Panc1 (cell line): ENCODE measurements at regions not wholly inside any gene's neighbourhood (a gene's known extent, or its start where the extent isn't known, plus 50 kb on each side); places are given as distances from the start of the nearest gene placed in this dataset.

Source experiments
- ATAC-seq: fragments of 200-7000 bp; cut with Tn5 transposase; 2 replicates; pipeline ENCODE4 v1.9.1; 2020; ENCODE audit warnings: mild to moderate bottlenecking, moderate library complexity
- BruUV-seq: library from RNA; stranded (reverse); fragments of 400-500 nt; replicated peaks from 2 replicates; lab custom pipeline; 2021; lab: Mats Ljungman, UMichigan
- CTCF ChIA-PET: fragments of 300-600 bp; sonication (Branson Sonifier 250); formaldehyde crosslinking; loops from one replicate; lab custom pipeline; 2022; ENCODE audit warnings: antibody characterized with exemption; lab: Charles Lee
- POLR2A ChIA-PET: fragments of 300-600 bp; sonication (Branson Sonifier 250); formaldehyde crosslinking; loops from one replicate; lab custom pipeline; 2022; ENCODE audit warnings: antibody characterized with exemption; lab: Charles Lee
- DNase-seq: peaks from one replicate; pipeline ENCODE4 v3.0.0-alpha.2; 2010; ENCODE audit warnings: low read depth, low spot score
- H3K27ac ChIP-seq: 2 replicates; pipeline ENCODE4 v1.5.1; 2011; ENCODE audit warnings: mild to moderate bottlenecking, low read length, inconsistent platforms
- H3K27me3 ChIP-seq: fragments of 200-500 bp; sonication (Bioruptor generic); 2 replicates; pipeline ENCODE4 v1.6.0; 2014; ENCODE audit warnings: low read length, inconsistent platforms; ENCODE audit not compliant: control insufficient read depth, insufficient read depth
- H3K36me3 ChIP-seq: fragments of 200-500 bp; sonication (Bioruptor generic); 2 replicates; pipeline ENCODE4 v1.5.1; 2014; ENCODE audit warnings: inconsistent platforms, mild to moderate bottlenecking, low read length, moderate library complexity; ENCODE audit not compliant: control insufficient read depth, insufficient read depth
- H3K4me1 ChIP-seq: 2 replicates; pipeline ENCODE4 v1.5.1; 2011; ENCODE audit warnings: inconsistent platforms, mild to moderate bottlenecking, low read length, moderate library complexity; ENCODE audit not compliant: control insufficient read depth, insufficient read depth
- H3K4me3 ChIP-seq, 2 experiments: 2 replicates each; pipeline ENCODE4 v1.5.1; 2011 to 2012; ENCODE audit warnings: low read depth in 2 of 2, low read length in 2 of 2, mild to moderate bottlenecking in 2 of 2, inconsistent platforms in 1 of 2, moderate library complexity in 1 of 2
- H3K9me3 ChIP-seq: fragments of 200-500 bp; sonication (Bioruptor generic); 2 replicates; pipeline ENCODE4 v1.5.1; 2014; ENCODE audit warnings: low read depth, mild to moderate bottlenecking, inconsistent platforms, low read length, moderate library complexity; ENCODE audit not compliant: control insufficient read depth, insufficient read depth
- POLR2AphosphoS5 ChIP-seq: IDR thresholded peaks from 2 replicates; pipeline ENCODE4 v1.6.1; 2012; ENCODE audit warnings: mild to moderate bottlenecking, low read depth, low read length, moderate library complexity
- SIN3A ChIP-seq: IDR thresholded peaks from 2 replicates; pipeline ENCODE4 v1.6.1; 2012; ENCODE audit warnings: low read depth, mild to moderate bottlenecking, low read length, moderate library complexity, borderline replicate concordance; ENCODE audit not compliant: insufficient read depth
- TCF7L2 ChIP-seq: IDR thresholded peaks from 2 replicates; pipeline ENCODE4 v1.6.1; 2011; ENCODE audit warnings: mild to moderate bottlenecking, low read depth, low read length, inconsistent platforms
- in situ Hi-C: cut with HindIII; loops from 2 replicates; pipeline ENCODE4 v1.10.0; 2016; ENCODE audit warnings: low sequenced_read_pairs, low pct_unique_long_range_greater_than_20kb
- intact Hi-C: fragments of 100-400 bp; cut with micrococcal nuclease; formaldehyde crosslinking; loops from one replicate; pipeline ENCODE4 v1.10.0; 2022; ENCODE audit not compliant: unreplicated experiment
- TF ChIP-seq, protein P1 (sequence below): fragments of 450-650 bp; IDR thresholded peaks from 2 replicates; pipeline ENCODE4 v1.5.1; 2017; ENCODE audit warnings: mild to moderate bottlenecking
- TF ChIP-seq, protein P2 (sequence below), 2 experiments: IDR thresholded peaks; 2 replicates each; pipeline ENCODE4 v1.6.1; 2011 to 2012; ENCODE audit warnings: low read depth in 2 of 2, control low read depth in 1 of 2, low read length in 1 of 2, mild to moderate bottlenecking in 1 of 2, moderate library complexity in 1 of 2; ENCODE audit not compliant: insufficient read depth in 1 of 2

DNA sequence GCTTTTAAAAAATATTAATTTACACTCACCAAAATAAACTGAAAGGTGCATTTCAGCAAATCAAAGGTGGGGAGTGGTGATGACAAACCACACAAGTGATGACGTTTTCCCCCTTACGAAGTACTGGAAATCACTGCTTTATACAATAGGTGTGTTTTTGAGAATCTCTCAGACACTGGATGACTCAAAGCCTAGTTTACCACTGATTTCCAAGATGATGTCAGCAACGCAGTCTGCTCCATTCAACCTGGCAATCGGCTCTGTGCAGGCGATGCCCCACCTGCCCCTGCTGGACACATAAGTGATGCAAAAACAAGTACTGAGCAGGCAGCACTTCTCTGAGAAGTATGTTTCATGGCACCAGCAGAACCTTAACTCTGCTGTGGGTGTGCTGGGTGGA is 114.4 kb downstream of the SOD2 start:
- Histone ChIP-seq H3K36me3 (no peaks in the 10 kb centered on the region), H3K4me1 (no peaks in the 10 kb centered on the region), H3K9me3 (no peaks in the 10 kb centered on the region), H3K27ac (no peak overlapping the region), H3K27me3 (0 out of 2 replicates have a peak, but pooled peaks cover 2% of the 10 kb centered on the region), H3K4me3 (no peak overlapping the region)
- ChIA-PET POLR2A (no interaction called here), CTCF (no interaction called here)
- ATAC-seq (no peak), DNase-seq (no peak)
- in situ Hi-C loops (no loop called here), intact Hi-C loops (no loop called here)
- TF ChIP-seq TCF7L2: no peak
- no TSS peak for BruUV-seq

DNA sequence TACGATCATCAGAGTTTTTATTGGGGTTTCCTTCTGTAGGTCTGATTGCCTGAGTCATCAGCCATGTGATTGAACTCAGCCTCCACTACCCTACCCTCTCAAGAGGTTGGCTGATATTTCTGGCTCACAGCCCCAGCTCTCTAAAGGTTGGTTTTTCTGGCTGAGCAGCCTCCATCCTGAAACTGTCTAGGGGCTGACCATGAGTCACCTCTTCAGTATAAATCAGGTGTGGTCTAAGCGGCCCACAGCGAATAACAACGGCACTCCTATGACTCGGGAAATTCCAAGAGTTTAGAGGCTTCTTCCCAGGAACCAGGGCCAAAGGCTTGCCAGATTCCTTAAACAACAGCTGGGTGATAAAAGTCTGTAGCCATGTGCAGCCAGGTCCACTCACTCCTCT is 115.5 kb downstream of the SOD2 start:
- H3K4me3 ChIP-seq: no peak overlapping the region
- no TSS peak for BruUV-seq
- CTCF ChIA-PET: no interaction called here

More for the DNA sequence above, 115.5 kb downstream of the SOD2 start:
- no peak; the same call in 1 of the 2 replicates for ATAC-seq
- no peaks in the 10 kb centered on the region for H3K9me3 ChIP-seq
- 0 out of 2 replicates have a peak, but pooled peaks cover 2% of the 10 kb centered on the region for H3K27me3 ChIP-seq
- intact Hi-C loops (no loop called here), in situ Hi-C loops (no loop called here)
- H3K36me3 ChIP-seq: no peaks in the 10 kb centered on the region
- no peak for DNase-seq
- POLR2A ChIA-PET: no interaction called here
- H3K27ac ChIP-seq: no peak overlapping the region
- H3K4me1 ChIP-seq: no peaks in the 10 kb centered on the region
- TF ChIP-seq TCF7L2 (no peak), SIN3A (no peak), POLR2AphosphoS5 (no peak)
- TF ChIP-seq, protein P1, sequence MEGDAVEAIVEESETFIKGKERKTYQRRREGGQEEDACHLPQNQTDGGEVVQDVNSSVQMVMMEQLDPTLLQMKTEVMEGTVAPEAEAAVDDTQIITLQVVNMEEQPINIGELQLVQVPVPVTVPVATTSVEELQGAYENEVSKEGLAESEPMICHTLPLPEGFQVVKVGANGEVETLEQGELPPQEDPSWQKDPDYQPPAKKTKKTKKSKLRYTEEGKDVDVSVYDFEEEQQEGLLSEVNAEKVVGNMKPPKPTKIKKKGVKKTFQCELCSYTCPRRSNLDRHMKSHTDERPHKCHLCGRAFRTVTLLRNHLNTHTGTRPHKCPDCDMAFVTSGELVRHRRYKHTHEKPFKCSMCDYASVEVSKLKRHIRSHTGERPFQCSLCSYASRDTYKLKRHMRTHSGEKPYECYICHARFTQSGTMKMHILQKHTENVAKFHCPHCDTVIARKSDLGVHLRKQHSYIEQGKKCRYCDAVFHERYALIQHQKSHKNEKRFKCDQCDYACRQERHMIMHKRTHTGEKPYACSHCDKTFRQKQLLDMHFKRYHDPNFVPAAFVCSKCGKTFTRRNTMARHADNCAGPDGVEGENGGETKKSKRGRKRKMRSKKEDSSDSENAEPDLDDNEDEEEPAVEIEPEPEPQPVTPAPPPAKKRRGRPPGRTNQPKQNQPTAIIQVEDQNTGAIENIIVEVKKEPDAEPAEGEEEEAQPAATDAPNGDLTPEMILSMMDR: no peak
- TF ChIP-seq, protein P2, sequence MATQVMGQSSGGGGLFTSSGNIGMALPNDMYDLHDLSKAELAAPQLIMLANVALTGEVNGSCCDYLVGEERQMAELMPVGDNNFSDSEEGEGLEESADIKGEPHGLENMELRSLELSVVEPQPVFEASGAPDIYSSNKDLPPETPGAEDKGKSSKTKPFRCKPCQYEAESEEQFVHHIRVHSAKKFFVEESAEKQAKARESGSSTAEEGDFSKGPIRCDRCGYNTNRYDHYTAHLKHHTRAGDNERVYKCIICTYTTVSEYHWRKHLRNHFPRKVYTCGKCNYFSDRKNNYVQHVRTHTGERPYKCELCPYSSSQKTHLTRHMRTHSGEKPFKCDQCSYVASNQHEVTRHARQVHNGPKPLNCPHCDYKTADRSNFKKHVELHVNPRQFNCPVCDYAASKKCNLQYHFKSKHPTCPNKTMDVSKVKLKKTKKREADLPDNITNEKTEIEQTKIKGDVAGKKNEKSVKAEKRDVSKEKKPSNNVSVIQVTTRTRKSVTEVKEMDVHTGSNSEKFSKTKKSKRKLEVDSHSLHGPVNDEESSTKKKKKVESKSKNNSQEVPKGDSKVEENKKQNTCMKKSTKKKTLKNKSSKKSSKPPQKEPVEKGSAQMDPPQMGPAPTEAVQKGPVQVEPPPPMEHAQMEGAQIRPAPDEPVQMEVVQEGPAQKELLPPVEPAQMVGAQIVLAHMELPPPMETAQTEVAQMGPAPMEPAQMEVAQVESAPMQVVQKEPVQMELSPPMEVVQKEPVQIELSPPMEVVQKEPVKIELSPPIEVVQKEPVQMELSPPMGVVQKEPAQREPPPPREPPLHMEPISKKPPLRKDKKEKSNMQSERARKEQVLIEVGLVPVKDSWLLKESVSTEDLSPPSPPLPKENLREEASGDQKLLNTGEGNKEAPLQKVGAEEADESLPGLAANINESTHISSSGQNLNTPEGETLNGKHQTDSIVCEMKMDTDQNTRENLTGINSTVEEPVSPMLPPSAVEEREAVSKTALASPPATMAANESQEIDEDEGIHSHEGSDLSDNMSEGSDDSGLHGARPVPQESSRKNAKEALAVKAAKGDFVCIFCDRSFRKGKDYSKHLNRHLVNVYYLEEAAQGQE (IDR thresholded peaks at IDR 0.05; ENCODE audit: insufficient read depth in 1 of 2, low read depth in 2 of 2, low read length in 1 of 2): no peak
